ENCODE measurements at regions not wholly inside any gene's neighbourhood (a gene's known extent, or its start where the extent isn't known, plus 50 kb on each side); places are given as distances from the start of the nearest gene placed in this dataset.

GRCh38 chr13:67996101-67996500, 766.0 kb upstream of the PCDH9 start:
- H3K27ac ChIP-seq, result no peak overlapping the region
- no peak for TF ChIP-seq CTCF (IDR thresholded peaks at IDR 0.05; ENCODE audit: low read depth, low read length)
- no peak overlapping the region for H3K4me3 ChIP-seq

GRCh38 chr13:67990868-67991267, 760.7 kb upstream of the PCDH9 start:
- no peaks in the 10 kb centered on the region for H3K36me3 ChIP-seq
- no peak overlapping the region for H3K27ac ChIP-seq
- TF ChIP-seq CTCF (IDR thresholded peaks at IDR 0.05; ENCODE audit: low read depth, low read length), result no peak
- no peaks in the 10 kb centered on the region for H3K4me1 ChIP-seq (ENCODE audit: low read depth)
- no peaks in the 10 kb centered on the region for H3K27me3 ChIP-seq
- no peak for DNase-seq (ENCODE audit: low read depth in 1 of 2, low spot score in 1 of 2)
- peaks cover 3% of the 10 kb centered on the region for H3K9me3 ChIP-seq (ENCODE audit: low read depth)
- no peak overlapping the region for H3K4me3 ChIP-seq

More at GRCh38 chr13:67996101-67996500, 766.0 kb upstream of the PCDH9 start:
- no peaks in the 10 kb centered on the region for H3K9me3 ChIP-seq (ENCODE audit: low read depth)
- no peaks in the 10 kb centered on the region for H3K36me3 ChIP-seq
- no peaks in the 10 kb centered on the region for H3K4me1 ChIP-seq (ENCODE audit: low read depth)
- DNase-seq (ENCODE audit: low read depth in 1 of 2, low spot score in 1 of 2), result no peak
- no peaks in the 10 kb centered on the region for H3K27me3 ChIP-seq

GRCh38 chr13:67986234-67986633, 756.1 kb upstream of the PCDH9 start:
- DNase-seq (ENCODE audit: low read depth in 1 of 2, low spot score in 1 of 2), result no peak
- Histone ChIP-seq H3K36me3 (no peaks in the 10 kb centered on the region), H3K4me3 (no peak overlapping the region), H3K9me3 (ENCODE audit: low read depth) (peaks cover 3% of the 10 kb centered on the region), H3K27ac (no peak overlapping the region), H3K4me1 (ENCODE audit: low read depth) (no peaks in the 10 kb centered on the region), H3K27me3 (no peaks in the 10 kb centered on the region)
- no peak for TF ChIP-seq CTCF (IDR thresholded peaks at IDR 0.05; ENCODE audit: low read depth, low read length)

- no peak for TF ChIP-seq CTCF (IDR thresholded peaks at IDR 0.05; ENCODE audit: low read depth, low read length)
- no peak overlapping the region for H3K4me3 ChIP-seq
- H3K36me3 ChIP-seq, result no peaks in the 10 kb centered on the region
- no peak overlapping the region for H3K27ac ChIP-seq
- no peaks in the 10 kb centered on the region for H3K27me3 ChIP-seq
- no peak for DNase-seq (ENCODE audit: low read depth in 1 of 2, low spot score in 1 of 2)
- no peaks in the 10 kb centered on the region for H3K4me1 ChIP-seq (ENCODE audit: low read depth)
- no peaks in the 10 kb centered on the region for H3K9me3 ChIP-seq (ENCODE audit: low read depth)
Measured at GRCh38 chr13:67977066-67977465, 746.9 kb upstream of the PCDH9 start.

- Histone ChIP-seq H3K4me3 (no peak overlapping the region), H3K9me3 (ENCODE audit: low read depth) (no peaks in the 10 kb centered on the region), H3K27ac (no peak overlapping the region), H3K36me3 (no peaks in the 10 kb centered on the region), H3K27me3 (no peaks in the 10 kb centered on the region), H3K4me1 (ENCODE audit: low read depth) (no peaks in the 10 kb centered on the region)
- TF ChIP-seq CTCF (IDR thresholded peaks at IDR 0.05; ENCODE audit: low read depth, low read length), result no peak
- no peak for DNase-seq (ENCODE audit: low read depth in 1 of 2, low spot score in 1 of 2)
Measured at GRCh38 chr13:67971291-67971690, 741.2 kb upstream of the PCDH9 start.

GRCh38 chr13:67967031-67967430, 736.9 kb upstream of the PCDH9 start:
- H3K36me3 ChIP-seq, result no peaks in the 10 kb centered on the region
- DNase-seq (ENCODE audit: low read depth in 1 of 2, low spot score in 1 of 2), result no peak
- H3K27me3 ChIP-seq, result no peaks in the 10 kb centered on the region
- no peak for TF ChIP-seq CTCF (IDR thresholded peaks at IDR 0.05; ENCODE audit: low read depth, low read length)
- H3K4me3 ChIP-seq, result no peak overlapping the region
- no peak overlapping the region for H3K27ac ChIP-seq
- H3K9me3 ChIP-seq (ENCODE audit: low read depth), result no peaks in the 10 kb centered on the region
- no peaks in the 10 kb centered on the region for H3K4me1 ChIP-seq (ENCODE audit: low read depth)
